SK-N-DZ (cell line): ENCODE measurements at regions not wholly inside any gene's neighbourhood (a gene's known extent, or its start where the extent isn't known, plus 50 kb on each side); places are given as distances from the start of the nearest gene placed in this dataset.
A peak's percentile ranks its signal among the peaks of the same experiment; 100 is the strongest.

Experiments
- DNase-seq: peaks from one replicate; pipeline ENCODE4 v3.0.0-alpha.2; 2015; ENCODE audit warnings: low spot score

DNA sequence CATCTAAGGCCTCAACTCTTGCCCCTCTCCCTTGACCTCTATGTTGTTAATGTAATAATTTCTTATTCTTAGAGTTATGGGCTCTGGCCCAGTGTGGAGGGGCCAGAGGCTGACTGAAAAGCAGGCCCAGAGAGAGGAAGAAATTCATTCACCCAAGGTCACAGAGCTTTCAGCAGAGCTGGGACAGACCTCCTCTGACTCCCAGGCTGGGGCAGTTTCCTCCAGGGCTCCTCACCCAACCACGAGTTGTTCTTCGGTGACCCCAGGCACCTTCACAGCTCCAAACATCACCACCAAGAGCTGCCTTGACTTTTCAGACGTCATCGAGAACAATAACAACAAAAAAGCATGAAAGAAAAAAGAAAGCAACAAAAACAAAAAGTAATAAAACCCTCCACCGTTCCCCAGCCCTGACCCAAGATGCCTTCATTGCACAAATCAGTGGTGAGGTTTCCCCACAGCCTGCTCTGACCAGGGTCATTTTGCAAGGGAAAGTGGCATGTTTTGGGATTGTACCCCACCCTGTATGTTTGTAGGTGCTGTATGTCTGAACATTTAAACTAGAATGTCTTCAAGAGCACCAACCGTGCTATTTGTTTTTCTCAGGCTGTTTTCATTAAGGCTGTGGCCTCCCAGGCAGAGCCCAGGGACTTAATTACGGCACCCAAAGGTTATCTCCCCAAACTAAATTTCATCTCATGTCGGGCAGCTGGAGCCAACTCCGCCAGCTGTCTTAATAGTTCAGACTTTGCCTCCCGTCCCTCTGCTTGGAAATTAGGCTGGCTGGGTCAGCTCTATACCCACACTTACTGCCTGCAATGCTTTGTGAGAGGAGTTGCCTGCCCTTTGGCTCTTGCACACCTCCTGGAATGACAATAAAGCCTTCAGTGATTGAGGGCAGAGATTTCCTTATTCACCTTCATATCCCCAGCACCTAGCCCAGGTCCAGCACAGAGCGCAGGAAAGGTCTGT lies 173.8 kb downstream of the RPLP1 start:
- peak; percentile 70 for DNase-seq

DNA sequence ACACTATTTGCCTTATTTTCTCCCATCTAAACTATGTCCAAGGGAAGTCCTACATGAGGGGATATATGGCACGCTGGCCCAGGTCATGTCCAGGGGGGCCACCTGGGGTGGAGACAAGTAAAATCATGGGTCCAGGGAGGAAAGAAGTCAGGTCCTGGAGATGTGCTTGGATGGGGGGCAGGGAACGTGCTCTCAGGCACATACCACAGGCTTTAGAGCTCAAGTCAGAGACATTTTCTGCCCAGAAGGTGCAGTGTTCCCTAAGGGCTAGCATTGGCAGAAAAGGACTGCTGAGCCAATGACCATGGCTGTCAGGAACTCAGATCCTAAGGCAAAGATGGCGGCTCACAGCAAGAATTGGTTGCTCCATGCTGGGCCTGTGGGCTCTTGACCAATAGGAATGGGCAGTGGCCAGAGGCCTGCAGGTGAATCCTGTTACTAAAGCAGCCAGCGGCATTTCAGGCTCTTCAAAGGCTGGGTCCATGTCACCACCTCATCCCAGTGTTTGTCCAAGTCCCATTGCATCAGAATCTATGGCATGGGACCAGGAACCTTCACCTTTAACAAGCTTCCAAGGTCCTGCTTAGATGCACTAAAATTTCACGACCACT lies 175.0 kb downstream of the RPLP1 start:
- DNase-seq: no peak

GRCh38 chr15:69628256-69629093 lies 175.9 kb downstream of the RPLP1 start:
- no peak for DNase-seq

DNA sequence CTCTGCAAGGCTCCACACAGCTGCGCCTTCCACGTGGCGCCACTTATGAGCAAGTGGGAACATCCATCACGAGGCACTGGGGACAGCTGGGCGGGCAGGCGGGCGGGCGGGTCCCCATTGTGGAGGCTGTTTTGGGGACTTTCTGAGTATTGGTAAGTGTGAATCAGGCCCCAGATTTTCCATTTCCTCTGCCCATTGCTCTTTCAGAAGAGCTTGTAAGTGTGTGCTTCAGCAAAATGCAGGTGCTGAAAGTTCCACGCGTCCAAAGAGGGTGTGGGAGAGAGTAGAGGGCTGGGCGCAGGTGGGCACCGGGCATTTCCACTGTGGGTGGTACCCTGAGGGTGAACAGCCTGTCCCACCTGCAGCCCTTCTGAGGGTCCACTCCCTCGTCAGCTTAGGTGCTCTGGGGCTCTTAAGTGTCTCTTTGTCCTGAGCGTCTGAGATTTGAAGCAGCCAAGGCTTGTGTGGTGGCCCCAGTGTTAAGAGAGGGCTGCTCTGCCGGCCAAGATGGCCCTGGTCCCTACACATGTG lies 177.1 kb downstream of the RPLP1 start:
- DNase-seq: no peak

DNA sequence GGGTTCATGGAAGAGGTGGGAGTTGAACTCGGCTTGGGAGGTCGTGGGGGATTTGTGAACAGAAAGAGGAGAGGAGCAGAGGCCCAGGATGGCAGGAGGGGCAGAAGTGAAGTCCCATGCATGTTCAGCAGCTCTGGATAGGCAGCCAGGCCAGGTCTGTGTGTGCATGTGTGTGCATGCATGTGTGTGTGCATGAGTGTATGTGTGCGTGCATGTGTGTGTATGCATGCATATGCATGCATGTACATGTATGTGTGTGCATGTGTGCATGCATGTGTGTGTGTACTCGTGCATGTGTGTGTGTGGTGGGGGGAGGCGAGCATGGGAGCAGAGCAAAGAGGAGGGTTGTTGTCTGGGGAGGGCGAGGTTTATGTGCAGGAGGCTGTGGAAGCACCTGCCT lies 178.4 kb downstream of the RPLP1 start:
- no peak for DNase-seq

- DNase-seq: no peak
Measured at GRCh38 chr15:69631978-69632377, 179.4 kb downstream of the RPLP1 start.

GRCh38 chr15:69634860-69635259 lies 182.2 kb downstream of the RPLP1 start:
- no peak for DNase-seq

DNA sequence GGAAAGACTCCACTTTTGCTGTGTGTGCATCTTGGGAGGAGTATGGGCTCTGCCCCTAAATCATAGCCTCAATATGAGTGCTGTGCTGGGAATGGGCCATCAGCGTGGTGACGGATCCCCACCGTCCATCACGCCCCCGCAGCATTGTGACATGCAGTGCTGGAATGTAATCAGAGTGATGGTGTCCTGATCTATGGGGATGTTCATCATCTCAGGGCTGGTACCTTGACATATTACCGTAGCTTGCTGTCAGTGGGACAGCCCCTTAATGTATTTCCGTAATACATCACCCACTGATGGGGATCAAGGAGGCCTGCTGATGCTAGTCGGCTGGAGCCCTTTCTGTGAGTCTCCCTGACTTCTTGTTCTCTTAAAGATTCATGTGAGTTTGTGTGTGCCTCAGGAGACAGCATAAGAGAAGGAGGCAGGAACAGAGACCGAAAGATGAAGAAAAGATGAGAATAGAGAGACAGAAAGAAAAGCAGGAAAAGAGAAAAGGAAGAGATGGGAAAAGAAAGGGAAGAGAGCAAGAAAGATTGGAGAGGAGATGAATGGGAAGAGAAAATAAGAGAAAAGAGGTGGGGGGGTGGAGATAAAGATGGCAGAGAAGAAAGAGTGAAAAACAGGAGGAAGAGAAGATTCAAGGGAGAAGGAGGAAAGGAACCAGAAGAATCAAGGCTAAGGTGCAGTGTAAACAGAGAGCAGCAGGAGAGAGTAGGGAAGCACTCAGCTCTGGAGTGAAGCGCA lies 183.7 kb downstream of the RPLP1 start:
- no peak for DNase-seq

DNA sequence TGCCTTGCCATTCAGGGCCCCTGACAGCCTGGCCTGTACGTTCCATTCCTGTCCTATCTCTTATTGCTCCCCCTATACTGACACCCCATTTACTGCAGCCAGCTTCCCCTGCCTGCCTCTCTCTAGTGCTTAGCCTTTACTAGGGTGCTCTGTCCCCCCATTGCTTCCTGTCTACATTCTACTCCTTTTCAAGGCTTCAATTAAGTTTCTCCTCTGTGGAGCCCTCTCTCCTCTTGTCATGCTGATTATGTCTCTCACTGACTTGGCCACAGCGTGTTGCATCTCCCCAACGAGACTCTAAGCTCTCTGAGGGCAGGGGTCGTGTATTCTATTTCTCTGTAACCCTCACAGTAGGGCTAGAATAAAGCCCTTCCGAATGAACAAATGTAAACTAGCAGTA lies 185.2 kb downstream of the RPLP1 start:
- no peak for DNase-seq

DNA sequence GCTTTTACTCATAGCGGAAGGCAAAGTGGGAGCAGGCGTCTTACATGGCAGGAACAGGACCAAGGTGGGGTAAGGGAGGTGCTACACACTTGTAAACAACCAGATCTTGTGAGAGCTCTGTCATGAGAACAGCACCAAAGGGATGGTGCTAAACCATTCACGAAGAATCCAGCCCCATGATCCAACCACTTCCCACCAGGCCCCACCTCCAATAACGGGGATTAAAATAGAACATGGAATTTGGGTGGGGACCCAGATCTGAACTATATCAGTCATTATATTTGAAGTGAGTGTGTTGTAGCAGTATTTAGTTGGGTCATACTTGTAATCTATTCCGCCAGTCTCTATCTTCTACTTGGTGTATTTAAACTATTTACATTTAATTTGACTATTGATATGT lies 190.9 kb downstream of the RPLP1 start:
- no peak for DNase-seq

GRCh38 chr15:69643971-69644370 lies 191.4 kb downstream of the RPLP1 start:
- no peak for DNase-seq

DNA sequence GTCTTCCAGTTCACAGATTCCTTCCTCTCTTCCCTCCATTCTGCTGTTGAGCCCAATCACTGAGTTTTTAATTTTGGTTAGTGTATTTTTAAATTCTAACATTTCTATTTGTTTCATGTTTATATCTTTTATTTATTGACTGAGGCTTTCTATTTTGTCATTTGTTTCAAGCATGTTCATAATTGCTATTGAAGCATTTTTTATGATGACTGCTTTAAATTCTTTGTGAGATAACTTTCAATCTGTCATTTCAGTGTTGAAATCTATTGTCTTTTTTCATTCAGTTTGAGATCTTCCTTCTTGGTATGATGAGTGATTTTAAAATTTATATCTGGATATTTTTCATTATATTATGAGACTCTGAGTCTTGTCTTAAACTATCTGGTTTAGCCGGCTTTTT lies 192.3 kb downstream of the RPLP1 start:
- no peak for DNase-seq

DNA sequence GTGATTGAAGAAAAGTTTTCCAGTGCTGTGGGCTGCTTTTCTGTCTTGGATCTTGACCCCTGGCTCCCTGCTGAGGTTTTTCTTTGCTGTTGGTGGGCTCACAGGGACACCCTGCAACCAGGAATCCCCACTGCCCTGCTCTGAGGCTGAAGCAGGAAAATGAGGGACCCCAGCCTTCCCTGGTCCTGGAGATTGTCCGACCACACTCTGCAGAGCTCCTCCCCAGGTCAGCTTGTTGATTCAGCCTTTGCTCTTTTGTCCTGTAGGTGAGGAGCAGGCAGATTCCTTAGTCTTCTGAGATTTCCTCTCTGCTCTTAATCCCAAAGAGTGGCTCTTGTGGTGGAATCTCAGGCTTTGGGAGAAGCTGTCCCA lies 194.5 kb downstream of the RPLP1 start:
- DNase-seq: no peak

GRCh38 chr15:69648212-69648611 lies 195.6 kb downstream of the RPLP1 start:
- peak; percentile 50 for DNase-seq

GRCh38 chr15:69648775-69649735 lies 196.4 kb downstream of the RPLP1 start:
- no peak for DNase-seq

GRCh38 chr15:69652293-69652692 lies 199.7 kb downstream of the RPLP1 start:
- no peak for DNase-seq

DNA sequence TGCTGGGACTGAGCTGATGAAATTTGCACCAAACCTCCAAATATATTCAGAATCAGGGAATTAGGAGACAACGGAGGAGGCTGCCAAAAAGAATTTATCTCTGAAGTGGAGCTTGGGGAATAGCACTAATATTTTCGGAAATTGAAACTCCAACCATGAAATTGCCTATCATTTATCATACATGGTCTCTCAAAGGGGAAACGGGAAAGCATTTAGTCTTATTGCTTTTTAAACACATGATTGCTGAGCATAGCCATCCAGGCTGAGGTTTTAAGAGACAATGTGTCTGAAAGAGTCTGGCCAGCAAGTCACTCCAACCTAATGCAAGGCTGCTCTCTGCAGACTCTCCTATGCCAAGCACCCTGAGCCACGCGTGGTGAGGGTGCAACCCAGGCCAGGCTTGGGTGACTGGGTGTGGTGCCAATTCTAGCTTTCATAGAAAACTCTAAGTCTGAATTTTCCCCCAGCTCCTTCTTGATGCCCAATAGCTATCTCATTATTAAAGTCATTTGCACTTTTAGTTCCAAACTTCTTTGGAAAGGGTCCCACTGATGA lies 200.2 kb downstream of the RPLP1 start:
- no peak for DNase-seq

GRCh38 chr15:69653306-69653705 lies 200.7 kb downstream of the RPLP1 start:
- no peak for DNase-seq

GRCh38 chr15:69653846-69654245 lies 201.2 kb downstream of the RPLP1 start:
- no peak for DNase-seq
